GM13976 (cell line): ENCODE measurements at regions not wholly inside any gene's neighbourhood (a gene's known extent, or its start where the extent isn't known, plus 50 kb on each side); places are given as distances from the start of the nearest gene placed in this dataset.

Experiments
- DNase-seq: peaks from one replicate; pipeline ENCODE4 v3.0.0; 2012; ENCODE audit warnings: low spot score
- in situ Hi-C: fragments of 300-500 bp; cut with MboI; formaldehyde crosslinking; loops from one replicate; pipeline ENCODE4 v1.12.0; 2022; ENCODE audit warnings: low sequenced_read_pairs, mixed read lengths, inconsistent platforms; ENCODE audit not compliant: unreplicated experiment
- TF ChIP-seq, protein P1 (sequence below): IDR thresholded peaks from 2 replicates; pipeline ENCODE4 v1.5.1; 2012; ENCODE audit warnings: borderline replicate concordance, mild to moderate bottlenecking; ENCODE audit not compliant: insufficient read depth; ENCODE audit errors: extremely low read depth, missing control alignments, control extremely low read depth

DNA sequence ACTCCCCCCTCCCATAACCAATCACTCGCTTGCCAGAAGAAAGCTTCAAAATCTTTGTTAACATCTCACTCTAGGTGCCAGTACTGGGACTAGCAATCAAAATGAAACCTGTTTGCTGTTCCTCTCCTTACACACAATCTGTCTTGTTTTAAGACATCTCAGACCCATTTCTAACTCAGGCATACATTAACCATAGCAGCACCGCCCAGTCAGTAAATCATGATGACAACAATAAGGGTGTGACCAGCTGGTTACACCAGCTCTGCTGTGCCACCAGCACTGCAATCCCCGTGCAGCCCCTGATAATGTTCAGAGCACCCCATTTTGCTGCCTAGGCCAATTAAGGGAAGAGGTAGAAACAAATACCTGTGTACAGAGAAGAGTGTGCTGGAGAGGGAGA, 185.2 kb upstream of the TAB2 start:
- TF ChIP-seq, protein P1, sequence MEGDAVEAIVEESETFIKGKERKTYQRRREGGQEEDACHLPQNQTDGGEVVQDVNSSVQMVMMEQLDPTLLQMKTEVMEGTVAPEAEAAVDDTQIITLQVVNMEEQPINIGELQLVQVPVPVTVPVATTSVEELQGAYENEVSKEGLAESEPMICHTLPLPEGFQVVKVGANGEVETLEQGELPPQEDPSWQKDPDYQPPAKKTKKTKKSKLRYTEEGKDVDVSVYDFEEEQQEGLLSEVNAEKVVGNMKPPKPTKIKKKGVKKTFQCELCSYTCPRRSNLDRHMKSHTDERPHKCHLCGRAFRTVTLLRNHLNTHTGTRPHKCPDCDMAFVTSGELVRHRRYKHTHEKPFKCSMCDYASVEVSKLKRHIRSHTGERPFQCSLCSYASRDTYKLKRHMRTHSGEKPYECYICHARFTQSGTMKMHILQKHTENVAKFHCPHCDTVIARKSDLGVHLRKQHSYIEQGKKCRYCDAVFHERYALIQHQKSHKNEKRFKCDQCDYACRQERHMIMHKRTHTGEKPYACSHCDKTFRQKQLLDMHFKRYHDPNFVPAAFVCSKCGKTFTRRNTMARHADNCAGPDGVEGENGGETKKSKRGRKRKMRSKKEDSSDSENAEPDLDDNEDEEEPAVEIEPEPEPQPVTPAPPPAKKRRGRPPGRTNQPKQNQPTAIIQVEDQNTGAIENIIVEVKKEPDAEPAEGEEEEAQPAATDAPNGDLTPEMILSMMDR: no peak
- no peak for DNase-seq
- in situ Hi-C loops: no loop called here

DNA sequence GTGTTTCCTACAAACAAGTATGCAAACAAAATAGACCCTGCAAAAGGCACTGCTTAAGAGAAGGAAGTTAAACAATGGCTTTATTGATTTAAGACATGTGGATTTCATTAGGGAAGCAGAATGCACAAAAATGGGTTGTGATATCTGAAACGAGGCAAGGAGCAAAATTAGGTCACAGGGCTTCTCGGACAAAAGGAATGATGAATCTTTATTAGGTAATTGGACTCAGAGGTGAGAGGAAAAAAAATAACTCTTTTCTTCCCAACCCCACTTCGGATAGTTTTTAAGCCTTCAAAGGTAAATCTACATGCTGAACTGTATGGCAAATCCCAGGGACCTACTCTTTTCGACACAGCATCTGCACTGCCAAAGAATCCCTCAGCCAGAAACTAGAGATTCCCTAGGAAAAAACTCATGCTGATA, 183.0 kb upstream of the TAB2 start:
- no peak for DNase-seq
- in situ Hi-C loops: no loop called here
- TF ChIP-seq, protein P1: no peak

DNA sequence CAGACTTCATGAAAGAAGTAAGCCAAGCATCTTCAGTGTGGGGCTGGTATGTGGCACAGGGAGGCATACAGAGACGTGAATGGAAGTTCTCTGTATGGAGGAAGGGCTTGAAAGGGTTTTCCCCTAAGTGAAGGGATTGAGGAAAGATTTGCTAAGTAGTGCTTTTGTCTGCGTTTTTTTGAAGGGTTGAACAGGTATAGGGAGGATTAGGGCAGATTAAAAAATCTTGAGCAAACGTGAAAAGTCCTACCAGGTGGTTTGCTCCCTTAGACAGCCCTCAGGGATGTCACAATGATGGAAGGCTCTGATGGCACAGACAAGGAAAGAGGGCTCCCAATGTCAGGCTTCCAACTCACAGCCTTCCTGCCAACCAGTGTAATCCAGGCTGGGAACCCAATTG, 181.7 kb upstream of the TAB2 start:
- in situ Hi-C loops: no loop called here
- DNase-seq: no peak
- TF ChIP-seq, protein P1: no peak

DNA sequence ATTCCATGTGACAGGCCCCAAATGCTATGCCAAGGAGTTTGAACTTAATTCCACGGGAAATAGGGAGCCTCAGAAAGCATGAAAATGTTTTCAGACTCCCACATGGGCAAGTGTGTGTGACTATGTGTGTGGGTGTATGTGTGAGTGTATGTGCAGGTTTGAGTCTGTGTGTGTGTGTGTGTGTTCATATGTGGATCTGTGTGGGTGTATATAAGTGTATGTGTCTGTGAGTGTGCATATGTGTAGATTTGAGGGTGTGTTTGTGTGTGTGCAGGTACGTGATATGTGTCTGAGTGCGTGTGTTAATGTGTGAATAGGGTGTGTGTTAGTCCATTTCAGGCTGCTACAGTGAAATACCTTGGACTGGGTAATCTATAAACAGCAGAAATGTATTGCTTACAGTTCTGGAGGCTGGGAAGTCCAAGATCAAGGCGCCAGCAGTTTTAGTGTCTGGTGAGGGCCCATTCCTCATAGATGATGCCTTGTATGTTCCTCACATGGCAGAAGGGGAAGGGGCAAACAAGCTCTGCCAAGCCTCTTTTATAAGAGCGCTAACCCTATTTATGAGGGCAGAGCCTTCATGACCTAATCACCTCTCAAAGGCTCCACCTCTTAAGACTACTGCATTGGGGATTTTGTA, 181.1 kb upstream of the TAB2 start:
- DNase-seq: no peak
- TF ChIP-seq, protein P1: no peak
- in situ Hi-C loops: no loop called here

DNA sequence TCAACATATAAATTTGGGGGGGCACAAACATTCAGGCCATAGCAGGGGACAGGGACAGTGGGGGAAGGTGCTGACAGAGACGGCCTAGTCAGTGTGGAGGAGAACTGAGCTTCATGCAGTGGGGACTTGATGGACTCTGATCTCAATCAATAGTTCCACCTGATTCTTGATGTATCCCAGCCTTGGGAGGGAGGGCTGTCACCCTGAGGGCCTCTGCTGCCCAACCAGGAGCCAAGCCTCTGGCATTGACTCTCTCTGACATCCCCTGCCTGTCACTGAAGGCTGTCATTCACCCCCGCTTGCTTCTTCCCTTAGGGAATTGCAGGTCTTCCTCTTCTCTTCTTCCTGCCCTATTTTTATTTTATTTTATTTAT, 180.6 kb upstream of the TAB2 start:
- TF ChIP-seq, protein P1: no peak

GRCh38 chr6:149137594-149137993, 179.9 kb upstream of the TAB2 start:
- in situ Hi-C loops: no loop called here
- DNase-seq: no peak
- TF ChIP-seq, protein P1: no peak

More for the DNA sequence above, 180.6 kb upstream of the TAB2 start:
- in situ Hi-C loops: no loop called here
- DNase-seq: no peak
